A549 (cell line): ENCODE measurements at regions not wholly inside any gene's neighbourhood (a gene's known extent, or its start where the extent isn't known, plus 50 kb on each side); places are given as distances from the start of the nearest gene placed in this dataset.

Experiments used
- EP300 ChIP-seq, 2 experiments: fragments of >200 bp; sonication (Bioruptor Twin); formaldehyde crosslinking; IDR thresholded peaks; 2 replicates in 1 of 2; 3 replicates in 1 of 2; pipeline ENCODE4 v1.6.1; 2016 to 2017
- JUN ChIP-seq, 2 experiments: fragments of >200 bp; sonication (Bioruptor Twin); formaldehyde crosslinking; IDR thresholded peaks; 2 replicates in 1 of 2; 3 replicates in 1 of 2; pipeline ENCODE4 v1.6.1; 2016 to 2017
- JUNB ChIP-seq: fragments of >200 bp; sonication (Bioruptor Twin); formaldehyde crosslinking; IDR thresholded peaks from 2 replicates; pipeline ENCODE4 v1.6.1; 2016
- KDM1A ChIP-seq: fragments of 200-600 bp; sonication (generic); IDR thresholded peaks from 2 replicates; pipeline ENCODE4 v1.6.1; 2016; ENCODE audit warnings: low read depth, mild to moderate bottlenecking
- KDM5A ChIP-seq: fragments of 200-600 bp; sonication (generic); IDR thresholded peaks from 2 replicates; pipeline ENCODE4 v1.6.1; 2016; ENCODE audit warnings: antibody characterized with exemption, mild to moderate bottlenecking
- MYC ChIP-seq: IDR thresholded peaks from 2 replicates; pipeline ENCODE4 v1.6.1; 2012; ENCODE audit warnings: mild to moderate bottlenecking, inconsistent platforms, low read length, improper control_type of control experiment, borderline replicate concordance
- NR3C1 ChIP-seq: fragments of >200 bp; sonication (Bioruptor Twin); formaldehyde crosslinking; IDR thresholded peaks from 3 replicates; pipeline ENCODE4 v1.6.1; 2017
- PHF8 ChIP-seq: fragments of 200-600 bp; sonication (generic); IDR thresholded peaks from 2 replicates; pipeline ENCODE4 v1.6.1; 2016; ENCODE audit warnings: low read depth, mild to moderate bottlenecking, antibody characterized with exemption, moderate library complexity, borderline replicate concordance
- RAD21 ChIP-seq, 2 experiments: fragments of >200 bp in 1 of 2; sonication (Bioruptor Twin) in 1 of 2; formaldehyde crosslinking in 1 of 2; IDR thresholded peaks in 1 of 2; conservative IDR thresholded peaks in 1 of 2; 2 replicates in 1 of 2; 3 replicates in 1 of 2; pipeline ENCODE4 v1.6.1; 2012 to 2018; ENCODE audit warnings: inconsistent platforms in 1 of 2
- SMC3 ChIP-seq: fragments of >200 bp; sonication (Bioruptor Twin); formaldehyde crosslinking; IDR thresholded peaks from 3 replicates; pipeline ENCODE4 v1.6.1; 2018; ENCODE audit warnings: inconsistent platforms
- TF ChIP-seq, protein P1 (sequence below): fragments of 200-600 bp; sonication (generic); IDR thresholded peaks from 2 replicates; pipeline ENCODE4 v1.6.1; 2016; ENCODE audit warnings: antibody characterized with exemption, mild to moderate bottlenecking, moderate library complexity

DNA sequence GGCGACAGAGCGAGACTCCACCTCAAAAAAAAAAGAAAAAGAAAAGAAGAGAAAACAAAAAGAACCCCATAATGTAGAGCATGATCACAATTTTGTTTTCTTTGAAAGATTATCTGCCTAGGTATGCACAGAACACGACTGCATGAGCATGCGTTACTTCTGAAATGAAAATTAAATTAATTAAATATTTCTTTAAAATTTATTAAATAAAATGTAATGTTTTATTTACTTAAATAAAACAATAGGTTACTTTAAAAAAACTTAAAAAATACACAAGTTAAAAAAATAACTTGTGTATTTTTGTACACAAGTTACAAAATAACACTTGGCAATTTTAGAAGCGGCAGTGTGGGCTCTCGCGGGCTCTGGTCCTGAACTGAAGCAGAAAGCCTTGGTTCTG is 107.8 kb downstream of the TFAP2A start:
- TF ChIP-seq RAD21 (conservative IDR thresholded peaks at IDR 0.05 in 1 of 2, IDR thresholded peaks at IDR 0.05 in 1 of 2) (no peak), JUN (IDR thresholded peaks at IDR 0.05) (no peak), SMC3 (no peak), MYC (no peak), KDM5A (no peak), KDM1A (no peak), PHF8 (no peak), JUNB (no peak), NR3C1 (no peak), EP300 (IDR thresholded peaks at IDR 0.05) (no peak)
- TF ChIP-seq, protein P1, sequence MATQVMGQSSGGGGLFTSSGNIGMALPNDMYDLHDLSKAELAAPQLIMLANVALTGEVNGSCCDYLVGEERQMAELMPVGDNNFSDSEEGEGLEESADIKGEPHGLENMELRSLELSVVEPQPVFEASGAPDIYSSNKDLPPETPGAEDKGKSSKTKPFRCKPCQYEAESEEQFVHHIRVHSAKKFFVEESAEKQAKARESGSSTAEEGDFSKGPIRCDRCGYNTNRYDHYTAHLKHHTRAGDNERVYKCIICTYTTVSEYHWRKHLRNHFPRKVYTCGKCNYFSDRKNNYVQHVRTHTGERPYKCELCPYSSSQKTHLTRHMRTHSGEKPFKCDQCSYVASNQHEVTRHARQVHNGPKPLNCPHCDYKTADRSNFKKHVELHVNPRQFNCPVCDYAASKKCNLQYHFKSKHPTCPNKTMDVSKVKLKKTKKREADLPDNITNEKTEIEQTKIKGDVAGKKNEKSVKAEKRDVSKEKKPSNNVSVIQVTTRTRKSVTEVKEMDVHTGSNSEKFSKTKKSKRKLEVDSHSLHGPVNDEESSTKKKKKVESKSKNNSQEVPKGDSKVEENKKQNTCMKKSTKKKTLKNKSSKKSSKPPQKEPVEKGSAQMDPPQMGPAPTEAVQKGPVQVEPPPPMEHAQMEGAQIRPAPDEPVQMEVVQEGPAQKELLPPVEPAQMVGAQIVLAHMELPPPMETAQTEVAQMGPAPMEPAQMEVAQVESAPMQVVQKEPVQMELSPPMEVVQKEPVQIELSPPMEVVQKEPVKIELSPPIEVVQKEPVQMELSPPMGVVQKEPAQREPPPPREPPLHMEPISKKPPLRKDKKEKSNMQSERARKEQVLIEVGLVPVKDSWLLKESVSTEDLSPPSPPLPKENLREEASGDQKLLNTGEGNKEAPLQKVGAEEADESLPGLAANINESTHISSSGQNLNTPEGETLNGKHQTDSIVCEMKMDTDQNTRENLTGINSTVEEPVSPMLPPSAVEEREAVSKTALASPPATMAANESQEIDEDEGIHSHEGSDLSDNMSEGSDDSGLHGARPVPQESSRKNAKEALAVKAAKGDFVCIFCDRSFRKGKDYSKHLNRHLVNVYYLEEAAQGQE = no peak
